PC-3 (cell line): ENCODE measurements at regions not wholly inside any gene's neighbourhood (a gene's known extent, or its start where the extent isn't known, plus 50 kb on each side); places are given as distances from the start of the nearest gene placed in this dataset.

Experiments
- ATAC-seq: fragments of 200-7000 bp; cut with Tn5 transposase; 2 replicates; pipeline ENCODE4 v1.9.1; 2020; ENCODE audit warnings: mild to moderate bottlenecking, moderate library complexity
- BruUV-seq: library from RNA; stranded (reverse); fragments of 400-500 nt; replicated peaks from 2 replicates; lab custom pipeline; 2021; lab: Mats Ljungman, UMichigan
- CTCF ChIA-PET: fragments of 300-600 bp; sonication (Branson Sonifier 250); formaldehyde crosslinking; loops from one replicate; lab custom pipeline; 2022; ENCODE audit warnings: antibody characterized with exemption; lab: Charles Lee
- POLR2A ChIA-PET: fragments of 300-600 bp; sonication (Branson Sonifier 250); formaldehyde crosslinking; loops from one replicate; lab custom pipeline; 2022; ENCODE audit warnings: antibody characterized with exemption; ENCODE audit not compliant: unreplicated experiment; lab: Charles Lee
- DNase-seq: peaks from one replicate; pipeline ENCODE4 v3.0.0-alpha.2; 2015
- H2AFZ ChIP-seq: fragments of 300-600 bp; sonication (generic); 2 replicates; pipeline ENCODE4 v1.6.0; 2016; ENCODE audit warnings: antibody characterized with exemption, low read length
- H3F3A ChIP-seq: fragments of 300-600 bp; sonication (generic); one replicate; pipeline ENCODE4 v1.6.0; 2017; ENCODE audit warnings: antibody characterized with exemption, low read length, control low read depth, mild to moderate bottlenecking; ENCODE audit not compliant: unreplicated experiment
- H3K27ac ChIP-seq: fragments of 300-600 bp; sonication (generic); 2 replicates; pipeline ENCODE4 v1.5.1; 2016; ENCODE audit warnings: mild to moderate bottlenecking, low read length
- H3K27me3 ChIP-seq: fragments of 300-600 bp; sonication (generic); 2 replicates; pipeline ENCODE4 v1.6.1; 2016; ENCODE audit warnings: low read length, mixed read lengths
- H3K36me3 ChIP-seq: fragments of 300-600 bp; sonication (generic); 2 replicates; pipeline ENCODE4 v1.6.1; 2016; ENCODE audit warnings: low read depth, mixed run types, low read length, mixed read lengths
- H3K4me1 ChIP-seq: fragments of 300-600 bp; sonication (generic); 2 replicates; pipeline ENCODE4 v1.5.1; 2016; ENCODE audit warnings: low read length; ENCODE audit not compliant: insufficient read depth
- H3K4me2 ChIP-seq: fragments of 300-600 bp; sonication (generic); 2 replicates; pipeline ENCODE4 v1.6.0; 2016; ENCODE audit warnings: low read length
- H3K4me3 ChIP-seq: fragments of 300-600 bp; sonication (generic); 2 replicates; pipeline ENCODE4 v1.5.1; 2016; ENCODE audit warnings: mild to moderate bottlenecking, low read length, mixed read lengths
- H3K79me2 ChIP-seq: fragments of 300-600 bp; sonication (generic); 2 replicates; pipeline ENCODE4 v1.6.1; 2017; ENCODE audit warnings: low read length, mixed read lengths
- H3K9ac ChIP-seq: fragments of 300-600 bp; sonication (generic); 2 replicates; pipeline ENCODE4 v1.6.0; 2016; ENCODE audit warnings: mild to moderate bottlenecking, low read length
- H3K9me2 ChIP-seq: fragments of 300-600 bp; sonication (generic); replicated peaks from 2 replicates; pipeline ENCODE4 v1.6.1; 2016; ENCODE audit warnings: mixed run types, low read length, mixed read lengths
- H3K9me3 ChIP-seq: fragments of 300-600 bp; sonication (generic); 2 replicates; pipeline ENCODE4 v1.6.1; 2016; ENCODE audit warnings: low read length, mixed read lengths
- H4K20me1 ChIP-seq: fragments of 300-600 bp; sonication (generic); 2 replicates; pipeline ENCODE4 v1.6.1; 2016; ENCODE audit warnings: low read length, mixed read lengths
- CTCF ChIP-seq: fragments of 300-600 bp; sonication (generic); conservative IDR thresholded peaks from 2 replicates; pipeline ENCODE4 v1.5.1; 2017; ENCODE audit warnings: antibody characterized with exemption, low read depth, mild to moderate bottlenecking, low read length
- EZH2 ChIP-seq: fragments of 300-600 bp; sonication (generic); IDR thresholded peaks from one replicate; pipeline ENCODE4 v1.6.1; 2017; ENCODE audit warnings: antibody characterized with exemption, mild to moderate bottlenecking, low read length; ENCODE audit not compliant: unreplicated experiment
- EZH2phosphoT487 ChIP-seq: fragments of 300-600 bp; sonication (generic); IDR thresholded peaks from 2 replicates; pipeline ENCODE4 v1.6.1; 2018; ENCODE audit warnings: mild to moderate bottlenecking, antibody characterized with exemption, low read length, borderline replicate concordance
- intact Hi-C: fragments of 100-400 bp; cut with micrococcal nuclease; formaldehyde crosslinking; loops from 2 replicates; pipeline ENCODE4 v1.9.0; 2023

- H2AFZ ChIP-seq: no peak overlapping the region
- no peaks in the 10 kb centered on the region for H3K27me3 ChIP-seq
- no peaks in the 10 kb centered on the region for H3K36me3 ChIP-seq
- ATAC-seq (no peak), DNase-seq (no peak)
- no peaks in the 10 kb centered on the region for H3K79me2 ChIP-seq
- no peak overlapping the region for H3K4me2 ChIP-seq
- H3K9me3 ChIP-seq: no peaks in the 10 kb centered on the region
- peaks cover 59% of the 10 kb centered on the region for H3K4me1 ChIP-seq
- no peak overlapping the region; the same call in 1 of the 2 replicates for H3K27ac ChIP-seq
- H3K9me2 ChIP-seq: no peaks in the 10 kb centered on the region
- BruUV-seq: no TSS peak
- no peak overlapping the region for H3K4me3 ChIP-seq
- no peak overlapping the region for H3K9ac ChIP-seq
- TF ChIP-seq CTCF (no peak), EZH2phosphoT487 (no peak), EZH2 (no peak)
- CTCF ChIA-PET: interaction anchor here (0.6 kb wide), 1 partner anchor 17 kb away, joined by 5 read pairs; no protein-coding TSS in a partner anchor
- H3F3A ChIP-seq: peaks cover 8% of the 10 kb centered on the region
- H4K20me1 ChIP-seq: no peaks in the 10 kb centered on the region
- intact Hi-C loops: no loop called here
- POLR2A ChIA-PET: no interaction called here
Measured at GRCh38 chr12:116385486-116386217, 108.2 kb upstream of the MED13L start.

GRCh38 chr12:116389326-116389725 lies 111.8 kb upstream of the MED13L start:
- H3K9me3 ChIP-seq: no peaks in the 10 kb centered on the region
- intact Hi-C loops: no loop called here
- H3K4me3 ChIP-seq: peak overlapping the region; percentile 3; the same call in 1 of the 2 replicates
- no peak overlapping the region for H2AFZ ChIP-seq
- peaks cover 44% of the 10 kb centered on the region for H3K4me1 ChIP-seq
- peak overlapping the region; percentile 75 for H3K4me2 ChIP-seq
- ChIA-PET CTCF (interaction anchor here (0.7 kb wide), 1 partner anchor 252 kb away, joined by 5 read pairs; no protein-coding TSS in a partner anchor), POLR2A (interaction anchor here (0.6 kb wide), 1 partner anchor 91 kb away, joined by 10 read pairs; no protein-coding TSS in a partner anchor)
- TF ChIP-seq CTCF (no peak), EZH2phosphoT487 (no peak), EZH2 (no peak)
- H3K27ac ChIP-seq: peak overlapping the region; percentile 95
- H3K36me3 ChIP-seq: no peaks in the 10 kb centered on the region
- BruUV-seq: no TSS peak
- H4K20me1 ChIP-seq: no peaks in the 10 kb centered on the region
- no peaks in the 10 kb centered on the region for H3K79me2 ChIP-seq
- no peaks in the 10 kb centered on the region for H3K27me3 ChIP-seq
- H3F3A ChIP-seq: peaks cover 8% of the 10 kb centered on the region
- DNase-seq: no peak
- no peaks in the 10 kb centered on the region for H3K9me2 ChIP-seq
- no peak for ATAC-seq
- peak overlapping the region; percentile 82 for H3K9ac ChIP-seq

GRCh38 chr12:116389990-116390389 lies 112.5 kb upstream of the MED13L start:
- Histone ChIP-seq H3K4me2 (peak overlapping the region; percentile 75), H3K79me2 (no peaks in the 10 kb centered on the region), H3K27ac (peak overlapping the region; percentile 95), H3K9me3 (no peaks in the 10 kb centered on the region), H3K4me3 (no peak overlapping the region; the same call in 1 of the 2 replicates), H3K4me1 (peaks cover 37% of the 10 kb centered on the region), H2AFZ (no peak overlapping the region), H3K27me3 (no peaks in the 10 kb centered on the region), H3K9me2 (no peaks in the 10 kb centered on the region), H3K36me3 (no peaks in the 10 kb centered on the region), H3K9ac (peak overlapping the region; percentile 82), H4K20me1 (no peaks in the 10 kb centered on the region), H3F3A (peaks cover 8% of the 10 kb centered on the region)
- TF ChIP-seq CTCF: no peak
- TF ChIP-seq EZH2phosphoT487: no peak
- no peak for TF ChIP-seq EZH2
- CTCF ChIA-PET: interaction anchor here (0.6 to 1.3 kb wide), 4 partner anchors 16 to 253 kb away, joined by 3 to 5 read pairs (median 5); no protein-coding TSS in a partner anchor
- BruUV-seq: no TSS peak
- peak; percentile 84 for ATAC-seq
- intact Hi-C loops: loop anchor here (1.0 to 5.0 kb wide), 3 partner anchors 65 to 207 kb away; no protein-coding TSS in a partner anchor
- DNase-seq: peak; percentile 100
- POLR2A ChIA-PET: interaction anchor here (0.6 kb wide), 1 partner anchor 65 kb away, joined by 3 read pairs; no protein-coding TSS in a partner anchor
